ENCODE measurements at regions not wholly inside any gene's neighbourhood (a gene's known extent, or its start where the extent isn't known, plus 50 kb on each side); places are given as distances from the start of the nearest gene placed in this dataset.

- H3K79me1 ChIP-seq (ENCODE audit: insufficient read depth, low read depth, low read length, poor library complexity, severe bottlenecking): no peaks in the 10 kb centered on the region
- peak; percentile 36 for DNase-seq
- H2BK20ac ChIP-seq (ENCODE audit: low read depth, low read length, poor library complexity, severe bottlenecking): no peak overlapping the region
- no peak overlapping the region for H3K18ac ChIP-seq (ENCODE audit: insufficient read length, low read depth, low read length)
- no peaks in the 10 kb centered on the region for H3K4me1 ChIP-seq (ENCODE audit: insufficient read depth, low read length)
- Mint-ChIP-seq H3K27ac (no peak overlapping the region), H3K9me3 (no peaks in the 10 kb centered on the region), H3K4me1 (no peaks in the 10 kb centered on the region; a peak in 1 of 4 replicates), H3K36me3 (ENCODE audit: insufficient read depth in 1 of 3, low read depth in 3 of 3) (no peaks in the 10 kb centered on the region), H3K27me3 (ENCODE audit: low read depth) (no peaks in the 10 kb centered on the region; the same call in 1 of the 2 replicates), H3K4me3 (no peak overlapping the region)
- no peak overlapping the region for H3K27ac ChIP-seq (ENCODE audit: insufficient read length, low read depth, low read length)
- no peak overlapping the region for H2AK5ac ChIP-seq (ENCODE audit: insufficient read length, low read length)
- no peak overlapping the region for H4K5ac ChIP-seq (ENCODE audit: insufficient read length, low read depth, low read length)
- no peak overlapping the region for H4K8ac ChIP-seq (replicated peaks; ENCODE audit: insufficient read length, low read depth, low read length)
- H4K20me1 ChIP-seq (ENCODE audit: control insufficient read depth, insufficient read depth, insufficient read length): no peaks in the 10 kb centered on the region
- H3K9me3 ChIP-seq (ENCODE audit: control insufficient read depth, low read depth, low read length): no peaks in the 10 kb centered on the region
- H2BK5ac ChIP-seq (ENCODE audit: insufficient read length, low read length): no peak overlapping the region
- no peak overlapping the region for H2BK12ac ChIP-seq (ENCODE audit: insufficient read length, low read depth, low read length)
- no peak overlapping the region for H2BK15ac ChIP-seq (ENCODE audit: low read depth, low read length)
- no peak overlapping the region for H3K23ac ChIP-seq (ENCODE audit: insufficient read length, low read depth, low read length)
- no peak overlapping the region for H3K14ac ChIP-seq (ENCODE audit: insufficient read depth, low read length)
- H2AFZ ChIP-seq (ENCODE audit: low read length): no peak overlapping the region
- peaks cover 3% of the 10 kb centered on the region for H3K23me2 ChIP-seq (ENCODE audit: insufficient read length, low read depth, low read length, poor library complexity, severe bottlenecking)
- no peak overlapping the region for H3T11ph ChIP-seq (ENCODE audit: low read length)
- no CpG with 5 or more reads among the region's 6 CpGs for WGBS (ENCODE audit: extremely low coverage, insufficient read length, low lambda C conversion rate)
- no peaks in the 10 kb centered on the region for H3K79me2 ChIP-seq (ENCODE audit: insufficient read depth, low read length)
- no peak overlapping the region for H3K56ac ChIP-seq (ENCODE audit: insufficient read length, low read depth, low read length)
- H3K4me2 ChIP-seq (ENCODE audit: insufficient read depth, insufficient read length, low read length): no peak overlapping the region
- H2BK120ac ChIP-seq (ENCODE audit: low read depth, low read length, poor library complexity, severe bottlenecking): no peak overlapping the region
- H4K91ac ChIP-seq (ENCODE audit: insufficient read length, low read depth, low read length): no peak overlapping the region
- H3K4ac ChIP-seq (ENCODE audit: low read depth, low read length): no peak overlapping the region
- H3K27me3 ChIP-seq (ENCODE audit: insufficient read depth, low read length): no peaks in the 10 kb centered on the region; the same call in 1 of the 2 replicates
- H3K9ac ChIP-seq (ENCODE audit: extremely low read depth, insufficient read length, low read length): no peak overlapping the region
- TF ChIP-seq, protein P1, sequence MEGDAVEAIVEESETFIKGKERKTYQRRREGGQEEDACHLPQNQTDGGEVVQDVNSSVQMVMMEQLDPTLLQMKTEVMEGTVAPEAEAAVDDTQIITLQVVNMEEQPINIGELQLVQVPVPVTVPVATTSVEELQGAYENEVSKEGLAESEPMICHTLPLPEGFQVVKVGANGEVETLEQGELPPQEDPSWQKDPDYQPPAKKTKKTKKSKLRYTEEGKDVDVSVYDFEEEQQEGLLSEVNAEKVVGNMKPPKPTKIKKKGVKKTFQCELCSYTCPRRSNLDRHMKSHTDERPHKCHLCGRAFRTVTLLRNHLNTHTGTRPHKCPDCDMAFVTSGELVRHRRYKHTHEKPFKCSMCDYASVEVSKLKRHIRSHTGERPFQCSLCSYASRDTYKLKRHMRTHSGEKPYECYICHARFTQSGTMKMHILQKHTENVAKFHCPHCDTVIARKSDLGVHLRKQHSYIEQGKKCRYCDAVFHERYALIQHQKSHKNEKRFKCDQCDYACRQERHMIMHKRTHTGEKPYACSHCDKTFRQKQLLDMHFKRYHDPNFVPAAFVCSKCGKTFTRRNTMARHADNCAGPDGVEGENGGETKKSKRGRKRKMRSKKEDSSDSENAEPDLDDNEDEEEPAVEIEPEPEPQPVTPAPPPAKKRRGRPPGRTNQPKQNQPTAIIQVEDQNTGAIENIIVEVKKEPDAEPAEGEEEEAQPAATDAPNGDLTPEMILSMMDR (conservative IDR thresholded peaks at IDR 0.05): peak; percentile 25; the same call in 1 of the 3 replicates
These were observed 153.7 kb downstream of the SOX11 start for GRCh38 chr2:5845798-5846330.

Measured in H9 (cell line).